HepG2 (cell line): ENCODE measurements at regions not wholly inside any gene's neighbourhood (a gene's known extent, or its start where the extent isn't known, plus 50 kb on each side); places are given as distances from the start of the nearest gene placed in this dataset.

Experiments used
- ATAC-seq: fragments of 200-7000 bp; cut with Tn5 transposase; 3 replicates; pipeline ENCODE4 v1.9.1; 2020; ENCODE audit warnings: mild to moderate bottlenecking, moderate library complexity
- BruUV-seq: library from RNA; stranded (reverse); fragments of 400-500 nt; replicated peaks from 2 replicates; lab custom pipeline; 2021; lab: Mats Ljungman, UMichigan
- CTCF ChIA-PET: fragments of 300-600 bp; formaldehyde crosslinking; extraction: SDS; loops from one replicate; lab custom pipeline; 2021; ENCODE audit warnings: low total read pairs, inconsistent platforms, low intra/inter-chr PET ratio; lab: Yijun Ruan, JAX
- POLR2A ChIA-PET: fragments of 350-600 bp; sonication (Branson Sonifier 250); formaldehyde crosslinking; loops from one replicate; lab custom pipeline; 2020; ENCODE audit warnings: antibody characterized with exemption, inconsistent platforms; lab: Yijun Ruan, JAX
- DNase-seq: peaks from one replicate; pipeline ENCODE4 v3.0.0-alpha.2; 2015; ENCODE audit warnings: low spot score
- FAIRE-seq: peaks from 3 replicates; lab custom pipeline; 2011; peaks lifted over from hg19 to GRCh38; lab: Jason Lieb, UNC
- H2AFZ ChIP-seq: one replicate; pipeline ENCODE4 v1.6.1; 2011; ENCODE audit warnings: low read length, inconsistent platforms
- H3K27ac ChIP-seq: fragments of 300-600 bp; 3 replicates; pipeline ENCODE4 v1.8.0; 2011; ENCODE audit warnings: mixed run types, mild to moderate bottlenecking, mixed read lengths, low read length, inconsistent platforms; ENCODE audit not compliant: insufficient read depth; ENCODE audit errors: extremely low read length
- H3K27me3 ChIP-seq, 2 experiments: fragments of 200-600 bp in 1 of 2; 2 replicates in 1 of 2; 3 replicates in 1 of 2; pipeline versions ENCODE4 v1.6.0 to v1.8.0; 2011; ENCODE audit warnings: low read length in 2 of 2, mild to moderate bottlenecking in 2 of 2, moderate library complexity in 2 of 2, inconsistent platforms in 1 of 2; ENCODE audit not compliant: insufficient read depth in 2 of 2, control insufficient read depth in 1 of 2
- H3K36me3 ChIP-seq, 2 experiments: fragments of 200-600 bp in 1 of 2; replicated peaks in 1 of 2; 2 replicates in 1 of 2; 3 replicates in 1 of 2; pipeline versions ENCODE4 v1.5.1 to v1.8.0; 2011; ENCODE audit warnings: low read length in 2 of 2, inconsistent platforms in 1 of 2; ENCODE audit not compliant: insufficient read depth in 2 of 2, control insufficient read depth in 1 of 2
- H3K4me1 ChIP-seq: 2 replicates; pipeline ENCODE4 v1.5.1; 2012; ENCODE audit warnings: low read length, inconsistent platforms; ENCODE audit not compliant: insufficient read depth
- H3K4me2 ChIP-seq: 2 replicates; pipeline ENCODE4 v1.6.0; 2011; ENCODE audit warnings: low read depth, low read length, inconsistent platforms
- H3K4me3 ChIP-seq, 3 experiments: fragments of 200-600 bp in 1 of 3; sonication (generic), shearing (Covaris generic) in 1 of 3; replicated peaks in 1 of 3; 2 replicates each; pipeline ENCODE4 v1.5.1; 2011 to 2016; ENCODE audit warnings: low read length in 3 of 3, inconsistent platforms in 2 of 3, low read depth in 2 of 3, mild to moderate bottlenecking in 2 of 3, control low read depth in 1 of 3, mixed read lengths in 1 of 3; ENCODE audit not compliant: insufficient read depth in 1 of 3
- H3K79me2 ChIP-seq: one replicate; pipeline ENCODE4 v1.6.1; 2011; ENCODE audit warnings: low read length, inconsistent platforms; ENCODE audit not compliant: insufficient read depth
- H3K9ac ChIP-seq: 2 replicates; pipeline ENCODE4 v1.6.0; 2011; ENCODE audit warnings: mild to moderate bottlenecking, low read depth, low read length, inconsistent platforms; ENCODE audit not compliant: insufficient read depth
- H3K9me3 ChIP-seq: 2 replicates; pipeline ENCODE4 v1.5.1; 2012; ENCODE audit warnings: mild to moderate bottlenecking, low read length
- H4K20me1 ChIP-seq: 2 replicates; pipeline ENCODE4 v1.6.0; 2011; ENCODE audit warnings: inconsistent platforms, mild to moderate bottlenecking, low read length, moderate library complexity; ENCODE audit not compliant: insufficient read depth
- AFF4 ChIP-seq: sonication (generic); formaldehyde crosslinking; IDR thresholded peaks from 2 replicates; pipeline ENCODE4 v1.4.0; 2020; ENCODE audit warnings: missing genetic modification reagents
- ARNTL ChIP-seq: sonication (generic); formaldehyde crosslinking; IDR thresholded peaks from 2 replicates; pipeline ENCODE4 v1.4.0; 2020; ENCODE audit warnings: mild to moderate bottlenecking, missing genetic modification reagents
- HINFP ChIP-seq: sonication (generic); formaldehyde crosslinking; IDR thresholded peaks from 2 replicates; pipeline ENCODE4 v1.4.0; 2020; ENCODE audit warnings: low read depth, mild to moderate bottlenecking, missing genetic modification reagents
- KAT8 ChIP-seq: IDR thresholded peaks from 2 replicates; pipeline ENCODE4 v1.6.1; 2016; ENCODE audit warnings: missing genetic modification reagents, missing compliant biosample characterization
- KLF15 ChIP-seq: sonication (generic); formaldehyde crosslinking; IDR thresholded peaks from 2 replicates; pipeline ENCODE4 v1.8.1; 2023; ENCODE audit warnings: borderline replicate concordance, mild to moderate bottlenecking, inconsistent platforms, missing genetic modification reagents, mixed read lengths
- NR2F2 ChIP-seq: IDR thresholded peaks from 2 replicates; pipeline ENCODE4 v1.6.1; 2012; ENCODE audit warnings: low read depth, inconsistent platforms, borderline replicate concordance
- PRDM4 ChIP-seq: sonication (generic); formaldehyde crosslinking; IDR thresholded peaks from 2 replicates; pipeline ENCODE4 v1.9.0; 2021; ENCODE audit warnings: missing genetic modification reagents, borderline replicate concordance
- SP5 ChIP-seq: IDR thresholded peaks from 2 replicates; pipeline ENCODE4 v1.6.1; 2016; ENCODE audit warnings: low read depth, borderline replicate concordance
- ZNF33B ChIP-seq: sonication (generic); formaldehyde crosslinking; IDR thresholded peaks from 2 replicates; pipeline ENCODE4 v1.5.1; 2020; ENCODE audit warnings: mild to moderate bottlenecking, missing genetic modification reagents
- WGBS: methylation state at CpG from one replicate; pipeline ENCODE4 v1.1.6; 2017; ENCODE audit warnings: low lambda C conversion rate; 5-methylcytosine and 5-hydroxymethylcytosine counted together
- in situ Hi-C: cut with HindIII; loops from 2 replicates; pipeline ENCODE4 v1.10.0; 2017; ENCODE audit warnings: low pct_unique_long_range_greater_than_20kb; ENCODE audit not compliant: extremely low pct_ligation_motif_present
- intact Hi-C: fragments of 100-400 bp; cut with micrococcal nuclease; formaldehyde crosslinking; loops from one replicate; pipeline ENCODE4 v1.10.0; 2022; ENCODE audit not compliant: unreplicated experiment
- TF ChIP-seq, protein P1 (sequence below): sonication (generic); formaldehyde crosslinking; IDR thresholded peaks from 2 replicates; pipeline ENCODE4 v1.5.0; 2020; ENCODE audit warnings: mild to moderate bottlenecking, missing genetic modification reagents, borderline replicate concordance
- TF ChIP-seq, protein P2 (sequence below): sonication (generic); formaldehyde crosslinking; IDR thresholded peaks from 2 replicates; pipeline ENCODE4 v1.4.0; 2020; ENCODE audit warnings: low read depth, missing genetic modification reagents

GRCh38 chr7:15778191-15778590, 91.7 kb upstream of the MEOX2 start:
- in situ Hi-C loops (no loop called here), intact Hi-C loops (no loop called here)
- H2AFZ ChIP-seq, result no peak overlapping the region
- H3K4me3 ChIP-seq, result no peak overlapping the region
- no peaks in the 10 kb centered on the region for H3K36me3 ChIP-seq
- POLR2A ChIA-PET, result no interaction called here
- no peak overlapping the region for H3K4me2 ChIP-seq
- H3K79me2 ChIP-seq, result no peaks in the 10 kb centered on the region
- BruUV-seq, result no TSS peak
- H3K9me3 ChIP-seq, result peaks cover 28% of the 10 kb centered on the region; the same call in 1 of the 2 replicates
- no peak for DNase-seq
- no peaks in the 10 kb centered on the region for H3K4me1 ChIP-seq
- H3K9ac ChIP-seq, result no peak overlapping the region
- no peaks in the 10 kb centered on the region for H3K27me3 ChIP-seq
- CTCF ChIA-PET, result no interaction called here
- WGBS, result 24% methylated on average over 2 of the region's 2 CpGs
- H4K20me1 ChIP-seq, result no peaks in the 10 kb centered on the region
- H3K27ac ChIP-seq, result no peak overlapping the region
- no peak for ATAC-seq
- FAIRE-seq, result no peak
- no peak for TF ChIP-seq KAT8 (CRISPR knock-in tag)
- no peak for TF ChIP-seq PRDM4
- TF ChIP-seq ARNTL (CRISPR knock-in tag), result no peak
- TF ChIP-seq, protein P1, sequence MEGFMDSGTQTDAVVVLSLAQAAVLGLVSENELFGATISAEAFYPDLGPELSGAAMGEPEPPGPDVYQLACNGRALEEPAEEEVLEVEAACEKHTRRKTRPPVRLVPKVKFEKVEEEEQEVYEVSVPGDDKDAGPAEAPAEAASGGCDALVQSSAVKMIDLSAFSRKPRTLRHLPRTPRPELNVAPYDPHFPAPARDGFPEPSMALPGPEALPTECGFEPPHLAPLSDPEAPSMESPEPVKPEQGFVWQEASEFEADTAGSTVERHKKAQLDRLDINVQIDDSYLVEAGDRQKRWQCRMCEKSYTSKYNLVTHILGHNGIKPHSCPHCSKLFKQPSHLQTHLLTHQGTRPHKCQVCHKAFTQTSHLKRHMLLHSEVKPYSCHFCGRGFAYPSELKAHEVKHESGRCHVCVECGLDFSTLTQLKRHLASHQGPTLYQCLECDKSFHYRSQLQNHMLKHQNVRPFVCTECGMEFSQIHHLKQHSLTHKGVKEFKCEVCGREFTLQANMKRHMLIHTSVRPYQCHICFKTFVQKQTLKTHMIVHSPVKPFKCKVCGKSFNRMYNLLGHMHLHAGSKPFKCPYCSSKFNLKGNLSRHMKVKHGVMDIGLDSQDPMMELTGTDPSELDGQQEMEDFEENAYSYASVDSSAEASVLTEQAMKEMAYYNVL, result no peak
- no peak for TF ChIP-seq KLF15 (CRISPR knock-in tag)
- no peak for TF ChIP-seq SP5
- TF ChIP-seq HINFP (CRISPR knock-in tag), result no peak
- TF ChIP-seq, protein P2, sequence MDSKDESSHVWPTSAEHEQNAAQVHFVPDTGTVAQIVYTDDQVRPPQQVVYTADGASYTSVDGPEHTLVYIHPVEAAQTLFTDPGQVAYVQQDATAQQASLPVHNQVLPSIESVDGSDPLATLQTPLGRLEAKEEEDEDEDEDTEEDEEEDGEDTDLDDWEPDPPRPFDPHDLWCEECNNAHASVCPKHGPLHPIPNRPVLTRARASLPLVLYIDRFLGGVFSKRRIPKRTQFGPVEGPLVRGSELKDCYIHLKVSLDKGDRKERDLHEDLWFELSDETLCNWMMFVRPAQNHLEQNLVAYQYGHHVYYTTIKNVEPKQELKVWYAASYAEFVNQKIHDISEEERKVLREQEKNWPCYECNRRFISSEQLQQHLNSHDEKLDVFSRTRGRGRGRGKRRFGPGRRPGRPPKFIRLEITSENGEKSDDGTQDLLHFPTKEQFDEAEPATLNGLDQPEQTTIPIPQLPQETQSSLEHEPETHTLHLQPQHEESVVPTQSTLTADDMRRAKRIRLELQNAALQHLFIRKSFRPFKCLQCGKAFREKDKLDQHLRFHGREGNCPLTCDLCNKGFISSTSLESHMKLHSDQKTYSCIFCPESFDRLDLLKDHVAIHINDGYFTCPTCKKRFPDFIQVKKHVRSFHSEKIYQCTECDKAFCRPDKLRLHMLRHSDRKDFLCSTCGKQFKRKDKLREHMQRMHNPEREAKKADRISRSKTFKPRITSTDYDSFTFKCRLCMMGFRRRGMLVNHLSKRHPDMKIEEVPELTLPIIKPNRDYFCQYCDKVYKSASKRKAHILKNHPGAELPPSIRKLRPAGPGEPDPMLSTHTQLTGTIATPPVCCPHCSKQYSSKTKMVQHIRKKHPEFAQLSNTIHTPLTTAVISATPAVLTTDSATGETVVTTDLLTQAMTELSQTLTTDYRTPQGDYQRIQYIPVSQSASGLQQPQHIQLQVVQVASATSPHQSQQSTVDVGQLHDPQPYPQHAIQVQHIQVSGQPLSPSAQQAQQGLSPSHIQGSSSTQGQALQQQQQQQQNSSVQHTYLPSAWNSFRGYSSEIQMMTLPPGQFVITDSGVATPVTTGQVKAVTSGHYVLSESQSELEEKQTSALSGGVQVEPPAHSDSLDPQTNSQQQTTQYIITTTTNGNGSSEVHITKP, result no peak
- TF ChIP-seq AFF4 (CRISPR knock-in tag), result no peak
- TF ChIP-seq NR2F2, result no peak
- no peak for TF ChIP-seq ZNF33B (CRISPR knock-in tag)
